ENCODE measurements at regions not wholly inside any gene's neighbourhood (a gene's known extent, or its start where the extent isn't known, plus 50 kb on each side); places are given as distances from the start of the nearest gene placed in this dataset.
"Not testable (repeated sequence)": the region's sequence is repeated elsewhere in the genome, so short reads cannot be mapped to it uniquely, and the experiment has no call there.

DNA sequence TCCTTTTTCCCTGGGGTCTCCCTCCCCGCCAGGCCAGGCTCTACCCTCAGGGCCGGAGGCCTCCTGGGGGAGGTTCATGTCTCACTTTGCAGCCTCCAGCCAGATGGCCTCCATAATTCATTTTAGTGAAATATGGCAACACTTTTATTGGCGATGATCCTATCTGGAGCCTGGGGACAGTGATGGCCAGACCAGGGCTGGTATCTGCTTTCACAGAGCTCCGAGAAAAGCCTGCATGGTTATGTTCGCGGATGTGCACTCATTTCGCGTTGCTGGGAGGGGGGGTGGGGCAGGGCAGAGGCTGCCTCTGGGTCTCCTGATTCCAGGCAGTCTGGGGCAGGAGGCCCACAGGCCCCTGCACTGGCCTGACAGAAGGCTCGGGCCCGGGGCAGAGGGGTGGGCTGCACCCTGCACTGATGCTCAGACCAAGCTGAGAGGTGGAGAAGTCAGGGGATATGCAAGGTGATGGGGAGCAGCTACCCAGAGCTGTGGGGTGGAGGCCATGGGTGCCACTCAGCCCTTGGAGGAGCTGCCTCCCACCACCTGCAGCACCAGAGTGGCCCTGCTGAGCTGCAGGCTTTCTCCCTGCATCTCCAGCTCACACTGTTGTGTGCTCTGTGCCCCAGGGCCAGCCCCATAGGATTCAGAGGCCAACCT lies 85.3 kb upstream of the RET start:
- TF ChIP-seq, protein P1, sequence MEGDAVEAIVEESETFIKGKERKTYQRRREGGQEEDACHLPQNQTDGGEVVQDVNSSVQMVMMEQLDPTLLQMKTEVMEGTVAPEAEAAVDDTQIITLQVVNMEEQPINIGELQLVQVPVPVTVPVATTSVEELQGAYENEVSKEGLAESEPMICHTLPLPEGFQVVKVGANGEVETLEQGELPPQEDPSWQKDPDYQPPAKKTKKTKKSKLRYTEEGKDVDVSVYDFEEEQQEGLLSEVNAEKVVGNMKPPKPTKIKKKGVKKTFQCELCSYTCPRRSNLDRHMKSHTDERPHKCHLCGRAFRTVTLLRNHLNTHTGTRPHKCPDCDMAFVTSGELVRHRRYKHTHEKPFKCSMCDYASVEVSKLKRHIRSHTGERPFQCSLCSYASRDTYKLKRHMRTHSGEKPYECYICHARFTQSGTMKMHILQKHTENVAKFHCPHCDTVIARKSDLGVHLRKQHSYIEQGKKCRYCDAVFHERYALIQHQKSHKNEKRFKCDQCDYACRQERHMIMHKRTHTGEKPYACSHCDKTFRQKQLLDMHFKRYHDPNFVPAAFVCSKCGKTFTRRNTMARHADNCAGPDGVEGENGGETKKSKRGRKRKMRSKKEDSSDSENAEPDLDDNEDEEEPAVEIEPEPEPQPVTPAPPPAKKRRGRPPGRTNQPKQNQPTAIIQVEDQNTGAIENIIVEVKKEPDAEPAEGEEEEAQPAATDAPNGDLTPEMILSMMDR (IDR thresholded peaks at IDR 0.05; ENCODE audit: insufficient read depth, low read depth, low read length), result no peak
- no peaks in the 10 kb centered on the region for H3K36me3 ChIP-seq (ENCODE audit: control insufficient read depth, insufficient read depth, low read length)
- ChIA-PET POLR2A (no interaction called here), CTCF (no interaction called here)
- no peak overlapping the region for H3K4me3 ChIP-seq (ENCODE audit: low read depth, low read length)
- no peak for DNase-seq (ENCODE audit: low read depth)
- no peaks in the 10 kb centered on the region for H3K27me3 ChIP-seq (ENCODE audit: control insufficient read depth, insufficient read depth, low read length)

DNA sequence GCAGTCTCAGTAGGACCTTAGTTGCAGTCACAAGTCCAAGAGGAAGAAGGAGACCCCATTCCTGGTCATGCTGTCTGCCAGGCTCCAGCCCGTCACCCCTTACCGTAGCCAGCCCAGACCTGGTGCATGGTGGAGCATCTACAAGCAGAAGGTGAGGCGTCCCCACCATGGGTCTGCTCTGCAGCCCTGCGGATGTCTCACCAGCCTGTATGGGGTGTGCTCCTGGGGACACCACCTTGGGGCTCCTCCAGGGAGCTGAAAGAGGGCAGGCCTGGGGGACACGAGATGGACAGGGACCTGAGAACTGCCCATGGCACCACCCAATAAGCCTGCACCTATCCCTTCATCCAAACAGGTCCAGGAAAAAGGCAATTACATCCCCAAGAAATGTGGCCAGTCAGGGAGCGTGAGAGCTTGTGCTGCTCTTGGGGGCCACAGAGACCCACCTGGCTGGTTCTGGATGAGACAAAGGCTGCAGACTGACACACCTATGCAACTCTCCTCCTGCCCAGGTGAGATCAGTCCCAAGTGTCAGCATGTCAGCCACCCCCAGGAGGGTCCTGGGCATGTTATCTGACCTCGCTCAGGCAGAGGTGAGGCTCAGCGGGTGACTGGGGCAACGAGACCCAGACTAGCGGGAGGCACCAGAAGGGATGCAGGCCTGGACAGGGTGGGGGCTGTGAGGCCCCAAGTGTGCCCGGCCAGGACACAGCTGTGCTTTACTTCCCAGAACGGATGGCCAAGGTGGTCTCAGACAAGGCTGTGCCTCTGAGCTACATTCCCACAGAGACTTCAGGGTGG lies 84.5 kb upstream of the RET start:
- Histone ChIP-seq H3K27me3 (ENCODE audit: control insufficient read depth, insufficient read depth, low read length) (no peaks in the 10 kb centered on the region), H3K36me3 (ENCODE audit: control insufficient read depth, insufficient read depth, low read length) (no peaks in the 10 kb centered on the region), H3K4me3 (ENCODE audit: low read depth, low read length) (no peak overlapping the region)
- DNase-seq (ENCODE audit: low read depth), result no peak
- CTCF ChIA-PET, result no interaction called here
- TF ChIP-seq, protein P1 (IDR thresholded peaks at IDR 0.05; ENCODE audit: insufficient read depth, low read depth, low read length), result no peak
- POLR2A ChIA-PET, result no interaction called here

DNA sequence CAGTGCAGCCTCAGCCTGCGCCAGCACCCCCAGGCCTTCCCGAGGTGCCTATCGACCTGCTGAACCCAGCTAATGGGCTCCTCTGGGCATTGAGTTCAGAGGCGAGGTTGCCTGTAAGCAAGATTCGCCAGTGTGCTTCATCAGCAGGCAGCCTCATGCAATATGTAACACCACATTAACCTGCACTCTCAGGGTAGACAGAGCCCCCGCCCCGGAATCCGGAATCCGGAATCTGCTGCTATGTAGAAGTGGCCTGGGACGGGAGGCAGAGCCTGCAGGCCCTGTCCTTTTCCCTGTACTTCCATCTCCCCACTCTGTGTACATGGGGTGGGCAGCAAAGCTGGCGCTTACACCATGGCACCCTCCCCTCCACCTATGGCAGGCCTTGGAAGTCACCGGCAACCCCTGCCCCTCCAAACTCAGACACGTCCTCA lies 83.9 kb upstream of the RET start:
- ChIA-PET POLR2A (no interaction called here), CTCF (no interaction called here)
- TF ChIP-seq, protein P1 (IDR thresholded peaks at IDR 0.05; ENCODE audit: insufficient read depth, low read depth, low read length), result no peak
- H3K4me3 ChIP-seq (ENCODE audit: low read depth, low read length), result no peak overlapping the region
- DNase-seq (ENCODE audit: low read depth), result no peak
- H3K36me3 ChIP-seq (ENCODE audit: control insufficient read depth, insufficient read depth, low read length), result no peaks in the 10 kb centered on the region
- no peaks in the 10 kb centered on the region for H3K27me3 ChIP-seq (ENCODE audit: control insufficient read depth, insufficient read depth, low read length)

DNA sequence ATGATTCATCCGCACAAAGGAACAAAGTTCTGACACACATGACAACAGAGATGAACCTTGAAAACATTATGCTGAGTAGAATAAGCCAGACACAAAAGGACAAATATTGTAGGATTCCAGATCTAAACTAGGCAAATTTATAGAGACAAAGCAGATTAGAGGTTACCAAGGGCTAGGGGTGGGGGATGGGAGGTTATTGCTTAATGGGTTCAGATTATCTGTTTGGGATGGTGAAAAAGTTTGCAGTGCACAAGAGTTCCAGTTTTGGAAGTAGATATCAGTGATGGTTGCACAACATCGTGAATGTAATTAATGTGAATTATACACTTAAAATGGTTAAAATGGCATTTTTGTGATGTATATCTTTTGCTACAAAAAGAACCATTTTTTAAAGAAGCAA lies 82.0 kb upstream of the RET start:
- POLR2A ChIA-PET; H3K36me3 ChIP-seq (ENCODE audit: control insufficient read depth, insufficient read depth, low read length); CTCF ChIA-PET; DNase-seq (ENCODE audit: low read depth); H3K4me3 ChIP-seq (ENCODE audit: low read depth, low read length); H3K27me3 ChIP-seq (ENCODE audit: control insufficient read depth, insufficient read depth, low read length): not testable (repeated sequence)

DNA sequence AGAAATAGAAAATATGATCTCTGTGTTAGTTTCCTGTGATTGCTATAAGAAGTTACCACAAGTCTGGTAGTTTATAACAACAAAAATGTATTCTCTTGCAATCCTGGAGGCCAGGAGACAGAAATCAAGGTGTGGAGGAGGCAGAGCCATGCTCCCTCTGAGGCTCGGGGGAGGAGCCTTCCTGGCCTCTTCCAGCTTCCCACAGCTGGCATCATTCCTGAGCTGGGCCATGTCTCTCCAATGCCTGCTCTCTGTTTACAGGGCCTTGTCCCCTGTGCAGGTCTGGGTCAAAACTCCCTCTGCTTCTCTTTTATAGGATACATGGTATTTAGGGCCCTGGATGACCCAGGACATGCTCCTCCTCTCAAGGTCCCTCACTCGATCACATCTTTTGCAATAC lies 81.3 kb upstream of the RET start:
- CTCF ChIA-PET, result no interaction called here
- H3K36me3 ChIP-seq (ENCODE audit: control insufficient read depth, insufficient read depth, low read length), result no peaks in the 10 kb centered on the region
- TF ChIP-seq, protein P1 (IDR thresholded peaks at IDR 0.05; ENCODE audit: insufficient read depth, low read depth, low read length), result no peak
- no peaks in the 10 kb centered on the region for H3K27me3 ChIP-seq (ENCODE audit: control insufficient read depth, insufficient read depth, low read length)
- POLR2A ChIA-PET, result no interaction called here
- H3K4me3 ChIP-seq (ENCODE audit: low read depth, low read length), result no peak overlapping the region
- no peak for DNase-seq (ENCODE audit: low read depth)

All from BJ (cell line).